Liver (tissue), 3 donors: ENCODE measurements at regions not wholly inside any gene's neighbourhood (a gene's known extent, or its start where the extent isn't known, plus 50 kb on each side); places are given as distances from the start of the nearest gene placed in this dataset.

Source experiments
- CTCF ChIP-seq: fragments of 150-350 bp; IDR thresholded peaks from 2 replicates; pipeline ENCODE4 v1.5.1; 2017; ENCODE audit warnings: improper control_type of control experiment, low read depth, low read length; ENCODE audit not compliant: missing input control
- FOXA1 ChIP-seq: IDR thresholded peaks from 2 replicates; pipeline ENCODE4 v1.6.1; 2016; ENCODE audit warnings: antibody characterized with exemption
- MAX ChIP-seq: IDR thresholded peaks from 2 replicates; pipeline ENCODE4 v1.6.1; 2016; ENCODE audit warnings: antibody characterized with exemption
- REST ChIP-seq: IDR thresholded peaks from 2 replicates; pipeline ENCODE4 v1.6.1; 2016; ENCODE audit warnings: antibody characterized with exemption, mild to moderate bottlenecking
- TAF1 ChIP-seq: conservative IDR thresholded peaks from 2 replicates; pipeline ENCODE4 v1.6.1; 2016; ENCODE audit warnings: antibody characterized with exemption, mild to moderate bottlenecking
- YY1 ChIP-seq: IDR thresholded peaks from 2 replicates; pipeline ENCODE4 v1.6.1; 2016; ENCODE audit warnings: antibody characterized with exemption, mild to moderate bottlenecking
- ZBTB33 ChIP-seq: IDR thresholded peaks from 2 replicates; pipeline ENCODE4 v1.6.1; 2016; ENCODE audit warnings: antibody characterized with exemption
- donor health status: healthy.
- donor health status: healthy.

- no peak for TF ChIP-seq CTCF
- TF ChIP-seq REST, result no peak
- no peak for TF ChIP-seq MAX
- no peak for TF ChIP-seq ZBTB33
- no peak for TF ChIP-seq TAF1
- TF ChIP-seq YY1, result no peak
- no peak for TF ChIP-seq FOXA1
Measured at GRCh38 chr6:67802771-67803170, 832.3 kb upstream of the ADGRB3 start.
